Neural crest cell (in vitro differentiated cells): ENCODE measurements at regions not wholly inside any gene's neighbourhood (a gene's known extent, or its start where the extent isn't known, plus 50 kb on each side); places are given as distances from the start of the nearest gene placed in this dataset.
"Not testable (repeated sequence)": the region's sequence is repeated elsewhere in the genome, so short reads cannot be mapped to it uniquely, and the experiment has no call there.

Experiments used
- DNase-seq: peaks from one replicate; pipeline ENCODE4 v3.0.0; 2021; ENCODE audit warnings: low read depth, mixed read lengths, low spot score
- H3K27ac Mint-ChIP-seq: one replicate; pipeline ENCODE4 v1.8.0; 2021; ENCODE audit warnings: mild to moderate bottlenecking, mixed read lengths; ENCODE audit not compliant: unreplicated experiment
- H3K27me3 Mint-ChIP-seq: 2 replicates; pipeline ENCODE4 v1.8.0; 2021; ENCODE audit warnings: low read depth, mild to moderate bottlenecking, mixed read lengths
- H3K36me3 Mint-ChIP-seq: 2 replicates; pipeline ENCODE4 v1.8.0; 2021; ENCODE audit warnings: low read depth, mild to moderate bottlenecking, mixed read lengths
- H3K4me1 Mint-ChIP-seq: 2 replicates; pipeline ENCODE4 v1.8.0; 2021; ENCODE audit warnings: mixed read lengths
- H3K4me3 Mint-ChIP-seq: one replicate; pipeline ENCODE4 v1.8.0; 2021; ENCODE audit warnings: mild to moderate bottlenecking, mixed read lengths
- H3K9me3 Mint-ChIP-seq: 2 replicates; pipeline ENCODE4 v1.8.0; 2021; ENCODE audit warnings: mixed read lengths
- TF ChIP-seq, protein P1 (sequence below): fragments of 200-600 bp; sonication (generic); conservative IDR thresholded peaks from 2 replicates; pipeline ENCODE4 v1.5.0; 2021; ENCODE audit warnings: antibody characterized with exemption, mild to moderate bottlenecking

DNA sequence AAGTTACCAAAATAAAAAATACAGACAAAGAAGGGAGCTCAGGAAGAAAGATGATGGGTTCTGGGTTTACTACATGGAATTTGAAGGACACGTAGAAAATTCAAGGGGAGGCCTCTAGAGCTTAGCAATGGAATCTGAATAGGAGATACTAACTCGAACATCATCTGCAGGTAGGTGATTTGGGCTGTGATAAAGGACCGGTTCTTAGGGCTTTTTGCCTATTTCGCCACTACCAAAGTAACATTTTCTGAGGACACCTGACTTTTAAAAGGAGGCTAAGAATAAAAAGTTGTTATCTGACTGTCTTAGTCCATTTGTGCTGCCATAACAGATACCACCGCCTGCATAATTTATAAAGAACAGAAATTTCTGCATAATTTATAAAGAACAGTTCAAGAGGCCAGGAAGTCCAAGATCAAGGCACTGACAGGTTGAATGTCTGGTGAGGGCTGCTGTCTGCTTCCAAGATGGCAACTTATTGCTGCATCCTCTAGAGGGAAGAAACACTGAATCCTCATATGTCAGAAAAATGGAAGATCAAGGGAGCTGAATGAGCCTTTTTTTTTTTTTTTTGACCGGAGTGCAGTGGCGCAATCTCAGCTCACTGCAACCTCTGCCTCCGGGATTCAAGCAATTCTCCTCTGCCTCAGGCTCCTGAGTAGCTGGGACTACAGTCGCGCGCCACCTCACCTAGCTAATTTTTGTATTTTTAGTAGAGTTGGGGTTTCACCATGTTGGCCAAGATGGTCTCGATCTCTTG lies 67.9 kb upstream of the UBE2E2 start:
- no peak overlapping the region for H3K4me3 Mint-ChIP-seq
- no peaks in the 10 kb centered on the region for H3K4me1 Mint-ChIP-seq
- H3K36me3 Mint-ChIP-seq: no peaks in the 10 kb centered on the region
- H3K9me3 Mint-ChIP-seq: peaks cover 7% of the 10 kb centered on the region
- no peak overlapping the region for H3K27ac Mint-ChIP-seq
- no peak for DNase-seq
- TF ChIP-seq, protein P1, sequence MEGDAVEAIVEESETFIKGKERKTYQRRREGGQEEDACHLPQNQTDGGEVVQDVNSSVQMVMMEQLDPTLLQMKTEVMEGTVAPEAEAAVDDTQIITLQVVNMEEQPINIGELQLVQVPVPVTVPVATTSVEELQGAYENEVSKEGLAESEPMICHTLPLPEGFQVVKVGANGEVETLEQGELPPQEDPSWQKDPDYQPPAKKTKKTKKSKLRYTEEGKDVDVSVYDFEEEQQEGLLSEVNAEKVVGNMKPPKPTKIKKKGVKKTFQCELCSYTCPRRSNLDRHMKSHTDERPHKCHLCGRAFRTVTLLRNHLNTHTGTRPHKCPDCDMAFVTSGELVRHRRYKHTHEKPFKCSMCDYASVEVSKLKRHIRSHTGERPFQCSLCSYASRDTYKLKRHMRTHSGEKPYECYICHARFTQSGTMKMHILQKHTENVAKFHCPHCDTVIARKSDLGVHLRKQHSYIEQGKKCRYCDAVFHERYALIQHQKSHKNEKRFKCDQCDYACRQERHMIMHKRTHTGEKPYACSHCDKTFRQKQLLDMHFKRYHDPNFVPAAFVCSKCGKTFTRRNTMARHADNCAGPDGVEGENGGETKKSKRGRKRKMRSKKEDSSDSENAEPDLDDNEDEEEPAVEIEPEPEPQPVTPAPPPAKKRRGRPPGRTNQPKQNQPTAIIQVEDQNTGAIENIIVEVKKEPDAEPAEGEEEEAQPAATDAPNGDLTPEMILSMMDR: no peak
- H3K27me3 Mint-ChIP-seq: no peaks in the 10 kb centered on the region

DNA sequence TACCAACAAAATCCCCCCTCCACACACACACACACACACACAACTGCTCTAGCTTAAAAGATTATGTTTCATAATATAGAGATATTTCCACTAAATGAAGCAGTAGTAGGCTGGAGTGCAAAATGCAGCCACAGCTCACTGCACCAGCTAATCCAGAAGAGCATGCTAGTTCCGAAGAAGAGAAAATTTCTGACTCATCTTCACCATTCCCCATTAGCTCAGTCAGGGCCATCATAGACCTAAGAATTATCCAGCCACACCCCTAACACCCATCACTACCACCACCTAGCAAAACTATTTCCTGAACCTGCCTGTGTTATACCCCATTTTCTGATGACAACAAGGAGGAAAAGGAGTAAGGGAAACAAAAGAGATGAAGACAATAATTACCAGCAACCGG lies 67.1 kb upstream of the UBE2E2 start:
- H3K27ac Mint-ChIP-seq: no peak overlapping the region

DNA sequence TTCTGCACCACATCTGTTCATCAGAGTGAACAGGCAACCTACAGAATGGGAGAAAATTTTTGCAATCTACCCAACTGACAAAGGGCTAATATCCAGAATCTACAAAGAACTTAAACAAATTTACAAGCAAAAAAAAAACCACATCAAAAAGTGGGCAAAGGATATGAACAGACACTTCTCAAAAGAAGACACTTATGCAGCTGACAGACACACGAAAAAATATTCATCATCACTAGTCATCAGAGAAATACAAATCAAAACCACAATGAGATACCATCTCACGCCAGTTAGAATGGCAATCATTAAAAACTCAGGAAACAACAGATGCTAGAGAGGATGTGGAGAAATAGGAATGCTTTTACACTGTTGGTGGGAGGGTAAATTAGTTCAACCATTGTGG lies 59.1 kb upstream of the UBE2E2 start:
- H3K4me3 Mint-ChIP-seq, H3K4me1 Mint-ChIP-seq, H3K27ac Mint-ChIP-seq, H3K27me3 Mint-ChIP-seq, H3K36me3 Mint-ChIP-seq, H3K9me3 Mint-ChIP-seq, DNase-seq: not testable (repeated sequence)

More for the DNA sequence above, 67.1 kb upstream of the UBE2E2 start:
- Mint-ChIP-seq H3K4me3 (no peak overlapping the region), H3K36me3 (no peaks in the 10 kb centered on the region), H3K4me1 (no peaks in the 10 kb centered on the region), H3K27me3 (no peaks in the 10 kb centered on the region), H3K9me3 (peaks cover 8% of the 10 kb centered on the region)
- DNase-seq: no peak
- TF ChIP-seq, protein P1: no peak

DNA sequence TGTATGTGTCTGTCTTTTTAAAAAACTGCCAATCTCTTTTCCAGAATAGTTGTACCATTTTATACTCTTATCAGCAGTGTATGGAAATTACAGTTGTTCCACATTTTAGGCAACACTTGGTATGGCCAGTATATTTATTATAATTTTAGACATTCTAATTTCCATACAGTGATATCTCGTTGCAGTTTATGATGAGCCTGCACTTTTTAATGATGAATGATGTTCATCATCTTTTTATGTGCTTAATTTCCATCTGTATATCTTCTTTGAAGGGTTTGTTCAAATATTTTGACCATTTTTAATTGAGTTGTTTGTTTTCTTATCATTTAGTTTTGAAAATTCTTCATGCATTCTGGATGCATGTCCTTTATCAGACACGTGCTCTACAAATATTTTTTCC lies 57.0 kb upstream of the UBE2E2 start:
- Mint-ChIP-seq H3K4me3 (no peak overlapping the region), H3K27ac (no peak overlapping the region), H3K27me3 (no peaks in the 10 kb centered on the region), H3K9me3 (peaks cover 4% of the 10 kb centered on the region), H3K4me1 (no peaks in the 10 kb centered on the region), H3K36me3 (no peaks in the 10 kb centered on the region)
- no peak for DNase-seq
- TF ChIP-seq, protein P1: no peak

DNA sequence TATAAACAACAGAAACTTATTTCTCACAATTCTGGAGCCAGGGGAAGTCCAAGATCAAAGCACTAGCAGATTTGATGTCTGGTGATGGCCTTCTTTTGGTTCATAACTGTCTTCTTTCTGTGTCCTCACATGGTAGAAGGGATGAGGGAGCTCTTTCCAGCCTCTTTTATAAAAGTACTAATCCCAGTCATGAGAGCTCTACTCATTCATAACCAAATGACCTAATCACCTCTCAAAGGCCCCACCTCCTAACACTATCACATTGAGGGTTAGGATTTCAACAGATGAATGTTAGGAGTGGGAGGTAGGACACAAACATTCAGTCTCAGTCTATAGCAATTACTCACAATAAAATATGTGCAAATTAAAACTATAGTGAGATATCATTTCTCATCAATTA lies 50.1 kb upstream of the UBE2E2 start:
- no peaks in the 10 kb centered on the region for H3K4me1 Mint-ChIP-seq
- peaks cover 16% of the 10 kb centered on the region for H3K9me3 Mint-ChIP-seq

More for the DNA sequence above, 50.1 kb upstream of the UBE2E2 start:
- no peaks in the 10 kb centered on the region for H3K36me3 Mint-ChIP-seq
- H3K27ac Mint-ChIP-seq: no peak overlapping the region
- TF ChIP-seq, protein P1: no peak
- H3K27me3 Mint-ChIP-seq: no peaks in the 10 kb centered on the region
- no peak overlapping the region for H3K4me3 Mint-ChIP-seq
- DNase-seq: no peak
